Fibroblast of gingiva (primary cell): ENCODE measurements at regions not wholly inside any gene's neighbourhood (a gene's known extent, or its start where the extent isn't known, plus 50 kb on each side); places are given as distances from the start of the nearest gene placed in this dataset.
"Not testable (repeated sequence)": the region's sequence is repeated elsewhere in the genome, so short reads cannot be mapped to it uniquely, and the experiment has no call there.

Source experiments
- DNase-seq: peaks from one replicate; pipeline ENCODE4 v3.0.0-alpha.2; 2011; ENCODE audit warnings: low read depth

DNA sequence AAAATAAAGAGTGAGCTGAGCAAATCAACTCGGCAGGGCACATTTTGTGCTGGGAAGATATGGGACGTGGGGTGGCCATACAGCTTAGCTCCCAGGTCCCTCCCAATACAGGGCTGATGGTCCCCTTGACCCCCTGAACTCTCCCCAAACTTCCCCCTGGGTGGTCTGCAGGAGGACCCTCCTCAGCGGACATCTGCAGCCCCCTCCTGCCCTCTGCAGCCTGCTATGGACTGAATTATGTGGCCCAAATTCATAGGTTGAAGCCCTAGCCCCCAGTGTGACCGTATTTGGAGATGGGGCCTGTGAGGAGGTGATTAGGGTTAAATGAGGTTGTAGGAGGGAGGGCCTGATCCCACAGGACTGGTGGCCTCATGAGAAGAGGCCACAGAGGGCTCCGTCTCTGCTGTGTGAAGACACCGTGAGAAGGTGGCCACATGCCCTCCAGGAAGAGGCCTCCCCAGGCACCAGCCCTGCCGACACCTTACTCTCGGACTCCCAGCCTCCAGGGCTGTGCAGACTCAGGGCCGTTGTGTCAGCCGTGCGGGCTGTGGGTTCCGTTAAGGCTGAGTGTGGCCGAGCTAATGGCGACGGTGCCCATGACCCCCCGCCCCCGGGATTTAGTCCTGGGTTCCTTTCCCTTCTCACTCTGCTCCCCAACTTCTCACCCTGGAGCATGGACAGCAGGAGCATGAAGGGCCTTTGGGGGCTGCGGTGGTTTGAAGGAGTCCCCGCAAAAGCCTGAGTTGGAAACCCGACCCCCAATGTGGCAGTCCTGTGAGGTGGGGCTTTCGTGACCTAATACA is 1042.8 kb downstream of the BRD1 start:
- no peak for DNase-seq

DNA sequence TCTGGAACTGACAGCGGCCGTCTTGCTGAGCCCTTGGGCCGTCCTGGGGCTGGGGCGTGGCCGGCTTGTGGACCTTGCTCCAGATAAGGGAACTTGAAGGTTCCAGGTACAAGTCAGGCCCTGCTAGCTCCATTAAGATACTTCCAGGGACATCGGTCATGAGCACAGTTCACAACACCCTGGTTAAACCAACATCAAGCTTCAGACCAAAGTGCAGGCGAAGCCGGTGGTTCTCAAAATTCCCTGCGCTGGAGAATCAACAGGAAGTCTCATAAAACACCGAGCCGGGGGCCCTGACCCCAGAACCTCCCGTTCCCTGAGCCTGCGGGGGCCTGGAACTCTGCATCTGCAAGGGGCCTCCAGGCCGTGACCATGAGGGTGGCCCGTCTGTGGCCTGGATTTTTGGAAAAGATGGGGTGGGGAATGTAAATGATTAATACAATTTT is 1043.8 kb downstream of the BRD1 start:
- DNase-seq = no peak

GRCh38 chr22:48782811-48783511 is 1044.7 kb downstream of the BRD1 start:
- no peak for DNase-seq

DNA sequence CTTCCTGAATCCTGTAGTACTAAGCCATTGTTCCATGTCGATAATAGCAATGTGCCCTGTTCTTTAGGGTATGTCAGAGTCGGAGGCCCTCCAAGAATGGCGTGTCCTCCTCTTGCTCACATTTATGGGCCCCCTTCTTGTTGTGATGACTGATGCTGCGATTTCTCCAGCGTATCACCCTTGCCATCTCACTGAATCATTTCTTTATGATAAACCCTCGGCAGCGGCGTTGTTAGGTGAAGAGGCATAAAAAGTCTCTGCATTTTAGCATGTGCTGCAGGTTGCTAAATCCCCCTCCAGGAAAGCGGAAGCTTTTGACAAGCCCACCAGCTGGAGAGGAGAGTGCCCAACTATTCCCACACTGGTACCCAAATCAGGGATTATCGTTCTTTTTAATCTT is 1045.3 kb downstream of the BRD1 start:
- DNase-seq = no peak

GRCh38 chr22:48781868-48782267 is 1045.8 kb downstream of the BRD1 start:
- DNase-seq = no peak

DNA sequence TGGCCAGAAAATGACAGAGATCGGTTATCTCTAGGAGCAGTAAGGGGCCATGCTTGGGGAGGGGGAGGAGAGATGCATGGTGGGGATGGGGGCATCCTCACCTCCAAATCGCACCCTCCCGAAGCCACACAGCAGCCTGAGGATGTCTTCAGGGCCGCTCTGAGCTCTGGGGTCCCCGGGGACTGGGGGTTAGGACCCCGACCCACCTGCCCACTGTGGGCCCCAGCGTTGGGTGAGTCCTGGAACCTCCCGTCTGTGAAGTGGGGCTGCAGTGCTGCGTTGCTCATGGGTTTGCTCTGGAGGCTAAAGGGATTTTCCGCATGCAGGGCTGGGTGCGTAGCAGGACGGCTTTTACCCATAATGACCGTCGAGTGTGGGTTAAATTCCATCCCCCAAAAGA is 1046.3 kb downstream of the BRD1 start:
- no peak for DNase-seq

GRCh38 chr22:48780597-48781277 is 1046.9 kb downstream of the BRD1 start:
- DNase-seq = no peak

GRCh38 chr22:48779661-48780596 is 1047.7 kb downstream of the BRD1 start:
- DNase-seq = no peak

DNA sequence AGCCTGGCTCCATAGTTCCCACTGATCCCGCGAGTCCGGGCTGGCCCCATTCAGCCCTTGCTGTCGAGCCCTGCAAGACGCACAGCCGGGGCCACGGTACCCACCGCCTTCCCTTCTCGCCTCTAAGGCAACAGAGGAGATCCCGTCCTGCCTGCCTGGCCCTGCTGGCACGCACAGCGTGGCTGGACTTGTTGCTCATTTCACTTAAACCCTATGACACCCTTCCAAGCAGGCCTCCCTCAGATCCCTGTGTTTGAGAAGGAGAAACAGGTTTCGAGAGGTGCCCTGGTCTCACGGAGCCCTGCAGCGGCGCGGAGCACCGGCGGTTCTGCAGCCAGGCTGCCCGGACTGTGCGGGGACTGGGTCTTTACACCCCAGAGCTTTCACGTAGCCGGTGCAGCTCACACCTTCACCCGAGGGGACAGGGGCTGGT is 1048.4 kb downstream of the BRD1 start:
- no peak for DNase-seq

- no peak for DNase-seq
Measured at GRCh38 chr22:48778308-48779195, 1049.1 kb downstream of the BRD1 start.

GRCh38 chr22:48772286-48772907 is 1055.3 kb downstream of the BRD1 start:
- DNase-seq = no peak

- no peak for DNase-seq
Measured at GRCh38 chr22:48765595-48765994, 1062.1 kb downstream of the BRD1 start.

- no peak for DNase-seq
Measured at GRCh38 chr22:48761546-48761945, 1066.1 kb downstream of the BRD1 start.

GRCh38 chr22:48760481-48761390 is 1066.9 kb downstream of the BRD1 start:
- DNase-seq = no peak

DNA sequence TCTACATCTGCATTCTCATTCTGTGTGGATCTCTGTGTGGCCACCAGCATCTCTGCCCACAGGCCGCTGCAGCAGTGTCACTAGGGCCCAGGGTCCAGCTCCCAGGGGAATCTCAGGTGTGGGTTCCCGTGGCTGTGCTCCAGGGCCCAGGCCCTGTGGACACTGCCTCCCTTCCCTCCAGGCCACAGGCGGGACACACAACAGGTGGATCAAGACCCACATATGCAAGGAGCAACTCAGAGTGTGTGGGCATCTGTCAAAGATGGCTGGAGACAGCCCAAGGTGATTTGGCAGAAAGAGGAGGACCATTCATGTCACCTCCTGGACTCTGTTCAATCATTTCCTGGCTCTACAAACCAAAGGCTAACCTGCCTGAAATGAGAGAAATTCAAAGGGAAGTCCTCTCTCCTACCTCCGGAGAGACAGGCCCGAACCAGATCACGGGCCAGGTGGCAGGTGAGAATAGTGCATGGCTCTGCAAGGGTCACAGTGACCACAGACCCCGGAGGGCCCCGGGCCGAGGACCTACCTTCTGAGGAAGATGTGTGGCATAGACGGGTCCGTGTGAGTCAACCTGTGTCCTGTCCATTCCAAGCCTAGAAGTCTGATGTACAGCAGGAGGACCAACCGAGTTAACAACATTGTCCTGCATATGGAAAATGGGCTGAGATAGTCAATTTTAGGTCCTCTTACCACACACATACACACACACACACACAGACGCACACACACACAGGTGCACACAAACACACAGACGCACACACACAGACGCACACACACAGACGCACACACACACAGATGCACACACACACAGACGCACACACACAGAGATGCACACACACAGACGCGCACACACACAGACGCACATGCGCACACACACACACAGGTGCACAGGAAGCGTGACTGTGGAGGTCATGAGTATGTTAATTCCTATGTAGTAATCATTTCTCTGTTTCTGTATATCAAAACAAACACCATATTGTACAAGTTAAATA is 1068.5 kb downstream of the BRD1 start:
- no peak for DNase-seq

DNA sequence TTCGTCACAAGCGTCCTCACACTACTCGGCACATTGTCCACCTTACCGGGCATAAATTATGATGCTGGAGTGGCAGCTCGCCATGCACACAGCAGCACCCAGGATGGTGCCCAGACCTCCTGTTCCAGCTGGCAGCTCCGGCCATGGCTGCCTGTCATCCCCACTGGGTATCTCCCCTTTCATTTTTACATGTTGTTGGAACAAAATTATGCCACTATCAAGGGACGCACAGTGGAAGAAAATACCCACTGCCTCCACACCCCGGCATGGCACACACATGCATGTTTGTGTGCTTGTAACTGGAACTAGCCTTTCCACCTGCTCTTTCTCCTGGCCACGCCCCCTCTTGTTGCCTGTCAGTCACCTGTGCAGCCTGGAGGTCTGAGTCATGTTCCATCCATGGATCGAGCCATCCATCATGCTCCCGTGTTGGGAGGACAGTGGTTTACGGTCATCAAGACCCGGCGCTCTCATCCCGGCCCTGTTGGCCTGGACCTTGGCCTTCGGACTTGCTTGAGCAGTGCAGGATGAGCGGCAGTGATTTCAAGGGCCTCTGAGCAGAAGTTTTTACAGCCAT is 1069.6 kb downstream of the BRD1 start:
- DNase-seq = no peak

DNA sequence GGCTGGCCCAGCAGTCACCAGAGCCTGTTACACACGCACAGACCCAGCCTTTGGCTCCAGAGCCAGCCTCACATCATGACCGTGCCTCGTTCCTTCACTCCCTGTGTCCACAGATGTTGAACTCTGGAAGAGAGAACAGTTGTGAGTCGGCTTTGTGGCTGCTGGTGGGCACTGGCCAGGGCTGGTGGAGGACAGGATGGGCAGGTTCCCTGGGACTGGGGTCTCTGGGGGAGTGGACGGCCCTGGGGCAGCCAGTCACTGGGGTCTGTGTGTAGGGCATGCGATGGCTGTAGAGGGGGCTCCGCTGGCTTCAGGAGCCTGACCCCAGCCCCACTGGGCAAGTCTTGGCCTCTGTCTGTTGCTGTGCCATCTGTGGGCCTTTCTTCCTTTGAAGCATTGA is 1070.1 kb downstream of the BRD1 start:
- DNase-seq = no peak

- not testable (repeated sequence) for DNase-seq
Measured at GRCh38 chr22:48757135-48757534, 1070.5 kb downstream of the BRD1 start.
